ENCODE measurements at regions not wholly inside any gene's neighbourhood (a gene's known extent, or its start where the extent isn't known, plus 50 kb on each side); places are given as distances from the start of the nearest gene placed in this dataset.
A peak's percentile ranks its signal among the peaks of the same experiment; 100 is the strongest.

GRCh38 chr2:138177693-138178092 lies 213.4 kb downstream of the HNMT start:
- Histone ChIP-seq H3K9me3 (replicated peaks) (no peaks in the 10 kb centered on the region), H3K27ac (no peak overlapping the region), H3K4me3 (no peak overlapping the region), H3K27me3 (no peaks in the 10 kb centered on the region), H3K4me1 (no peaks in the 10 kb centered on the region), H3K36me3 (no peaks in the 10 kb centered on the region)
- no peak for DNase-seq

GRCh38 chr2:138180692-138181386 lies 216.6 kb downstream of the HNMT start:
- Histone ChIP-seq H3K27ac (no peak overlapping the region), H3K4me3 (no peak overlapping the region), H3K4me1 (no peaks in the 10 kb centered on the region), H3K9me3 (replicated peaks) (no peaks in the 10 kb centered on the region), H3K36me3 (no peaks in the 10 kb centered on the region), H3K27me3 (no peaks in the 10 kb centered on the region)
- no peak for DNase-seq

GRCh38 chr2:138182250-138182936 lies 218.1 kb downstream of the HNMT start:
- no peak for DNase-seq
- no peak overlapping the region for H3K4me3 ChIP-seq
- H3K27ac ChIP-seq: no peak overlapping the region
- H3K9me3 ChIP-seq (replicated peaks): no peaks in the 10 kb centered on the region
- H3K27me3 ChIP-seq: no peaks in the 10 kb centered on the region
- H3K4me1 ChIP-seq: no peaks in the 10 kb centered on the region
- H3K36me3 ChIP-seq: no peaks in the 10 kb centered on the region

GRCh38 chr2:138182937-138183312 lies 218.7 kb downstream of the HNMT start:
- Histone ChIP-seq H3K36me3 (no peaks in the 10 kb centered on the region), H3K4me1 (no peaks in the 10 kb centered on the region), H3K27ac (no peak overlapping the region), H3K9me3 (replicated peaks) (no peaks in the 10 kb centered on the region), H3K27me3 (no peaks in the 10 kb centered on the region), H3K4me3 (no peak overlapping the region)
- no peak for DNase-seq

- no peaks in the 10 kb centered on the region for H3K27me3 ChIP-seq
- no peaks in the 10 kb centered on the region for H3K9me3 ChIP-seq (replicated peaks)
- no peaks in the 10 kb centered on the region for H3K4me1 ChIP-seq
- H3K27ac ChIP-seq: no peak overlapping the region
- no peak overlapping the region for H3K4me3 ChIP-seq
- DNase-seq: no peak
- no peaks in the 10 kb centered on the region for H3K36me3 ChIP-seq
Observed at GRCh38 chr2:138183705-138184104, 219.4 kb downstream of the HNMT start.

GRCh38 chr2:138184428-138184827 lies 220.2 kb downstream of the HNMT start:
- H3K27ac ChIP-seq: no peak overlapping the region
- DNase-seq: no peak
- no peaks in the 10 kb centered on the region for H3K36me3 ChIP-seq
- no peaks in the 10 kb centered on the region for H3K9me3 ChIP-seq (replicated peaks)
- no peak overlapping the region for H3K4me3 ChIP-seq
- no peaks in the 10 kb centered on the region for H3K27me3 ChIP-seq
- no peaks in the 10 kb centered on the region for H3K4me1 ChIP-seq

GRCh38 chr2:138185827-138186226 lies 221.6 kb downstream of the HNMT start:
- no peaks in the 10 kb centered on the region for H3K36me3 ChIP-seq
- no peak overlapping the region for H3K27ac ChIP-seq
- DNase-seq: no peak
- no peaks in the 10 kb centered on the region for H3K27me3 ChIP-seq
- peaks cover 5% of the 10 kb centered on the region for H3K4me1 ChIP-seq
- no peak overlapping the region for H3K4me3 ChIP-seq
- no peaks in the 10 kb centered on the region for H3K9me3 ChIP-seq (replicated peaks)

- no peak for DNase-seq
- no peaks in the 10 kb centered on the region for H3K36me3 ChIP-seq
- H3K9me3 ChIP-seq (replicated peaks): no peaks in the 10 kb centered on the region
- no peak overlapping the region for H3K27ac ChIP-seq
- 0 out of 2 replicates have a peak, but pooled peaks cover 4% of the 10 kb centered on the region for H3K27me3 ChIP-seq
- peaks cover 12% of the 10 kb centered on the region for H3K4me1 ChIP-seq
- no peak overlapping the region for H3K4me3 ChIP-seq
Observed at GRCh38 chr2:138187221-138187620, 222.9 kb downstream of the HNMT start.

- no peak overlapping the region for H3K4me3 ChIP-seq
- DNase-seq: peak in 1 of 2 experiments; percentile 17
- peaks cover 12% of the 10 kb centered on the region for H3K4me1 ChIP-seq
Observed at GRCh38 chr2:138190999-138191398, 226.7 kb downstream of the HNMT start.

GRCh38 chr2:138193416-138194213 lies 229.3 kb downstream of the HNMT start:
- no peak for DNase-seq
- no peaks in the 10 kb centered on the region for H3K9me3 ChIP-seq (replicated peaks)
- no peaks in the 10 kb centered on the region for H3K36me3 ChIP-seq
- H3K4me1 ChIP-seq: peaks cover 12% of the 10 kb centered on the region
- no peak overlapping the region for H3K27ac ChIP-seq
- H3K27me3 ChIP-seq: 0 out of 2 replicates have a peak, but pooled peaks cover 4% of the 10 kb centered on the region
- no peak overlapping the region for H3K4me3 ChIP-seq

More at GRCh38 chr2:138190999-138191398, 226.7 kb downstream of the HNMT start:
- H3K9me3 ChIP-seq (replicated peaks): no peaks in the 10 kb centered on the region
- H3K36me3 ChIP-seq: no peaks in the 10 kb centered on the region
- 0 out of 2 replicates have a peak, but pooled peaks cover 4% of the 10 kb centered on the region for H3K27me3 ChIP-seq
- H3K27ac ChIP-seq: no peak overlapping the region

GRCh38 chr2:138201286-138201685 lies 237.0 kb downstream of the HNMT start:
- no peaks in the 10 kb centered on the region for H3K36me3 ChIP-seq
- H3K4me1 ChIP-seq: no peaks in the 10 kb centered on the region
- no peak for DNase-seq
- H3K4me3 ChIP-seq: no peak overlapping the region
- no peak overlapping the region for H3K27ac ChIP-seq
- no peaks in the 10 kb centered on the region for H3K27me3 ChIP-seq
- no peaks in the 10 kb centered on the region for H3K9me3 ChIP-seq (replicated peaks)

GRCh38 chr2:138202762-138203161 lies 238.5 kb downstream of the HNMT start:
- Histone ChIP-seq H3K9me3 (replicated peaks) (no peaks in the 10 kb centered on the region), H3K4me3 (no peak overlapping the region), H3K4me1 (no peaks in the 10 kb centered on the region), H3K27ac (no peak overlapping the region), H3K27me3 (no peaks in the 10 kb centered on the region), H3K36me3 (no peaks in the 10 kb centered on the region)
- no peak for DNase-seq

GRCh38 chr2:138205281-138205680 lies 241.0 kb downstream of the HNMT start:
- Histone ChIP-seq H3K36me3 (no peaks in the 10 kb centered on the region), H3K9me3 (replicated peaks) (no peaks in the 10 kb centered on the region), H3K27ac (no peak overlapping the region), H3K4me1 (no peaks in the 10 kb centered on the region), H3K4me3 (no peak overlapping the region), H3K27me3 (no peaks in the 10 kb centered on the region)
- DNase-seq: no peak

GRCh38 chr2:138207074-138207930 lies 243.0 kb downstream of the HNMT start:
- Histone ChIP-seq H3K36me3 (no peaks in the 10 kb centered on the region), H3K4me3 (no peak overlapping the region), H3K4me1 (no peaks in the 10 kb centered on the region), H3K27ac (no peak overlapping the region), H3K9me3 (replicated peaks) (no peaks in the 10 kb centered on the region), H3K27me3 (no peaks in the 10 kb centered on the region)
- no peak for DNase-seq

All from SJCRH30 (cell line).